UCSD-AML1 (cell line): ENCODE measurements at regions not wholly inside any gene's neighbourhood (a gene's known extent, or its start where the extent isn't known, plus 50 kb on each side); places are given as distances from the start of the nearest gene placed in this dataset.

Experiments
- DNase-seq: peaks from one replicate; lab custom pipeline; 2025; ENCODE audit not compliant: unreplicated experiment; lab: John Stamatoyannopoulos, UW

DNA sequence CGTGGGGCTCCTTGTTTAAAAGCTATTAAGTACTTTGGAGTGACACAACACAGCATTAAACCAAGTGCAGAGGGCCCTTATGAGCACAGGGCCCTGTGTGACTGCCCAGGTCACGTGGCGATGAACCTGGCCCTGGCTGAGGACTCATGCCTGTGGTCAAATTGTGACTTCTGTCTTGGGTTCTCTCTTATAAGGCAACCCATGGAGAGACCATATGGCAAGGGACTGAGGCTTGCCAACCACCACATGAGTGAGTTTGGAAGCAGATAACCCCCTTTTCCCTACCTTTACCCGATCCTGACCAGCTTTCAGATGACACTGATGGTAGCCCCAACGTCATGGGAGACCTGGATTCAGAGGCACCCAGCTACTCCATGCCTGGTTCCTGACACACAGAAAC lies 140.5 kb downstream of the ZBTB18 start:
- no peak for DNase-seq

DNA sequence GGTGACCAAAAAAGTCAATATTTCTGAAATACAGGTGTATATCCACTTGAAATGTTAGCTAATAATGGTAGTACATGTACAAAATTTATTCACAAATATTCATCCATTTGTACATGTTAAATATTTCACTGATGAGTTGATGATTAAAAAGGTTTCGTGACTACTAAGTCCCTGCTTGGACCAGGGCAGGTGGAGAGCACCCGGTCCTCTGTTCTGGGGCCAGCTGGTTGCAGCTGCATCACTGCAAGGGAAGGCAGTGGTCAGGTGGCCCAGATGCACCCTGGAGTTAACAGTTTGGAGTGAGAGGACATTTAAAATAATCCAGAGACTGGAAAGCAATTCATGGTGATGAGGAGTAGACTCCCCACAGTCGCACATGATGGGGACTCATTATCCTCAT lies 141.2 kb downstream of the ZBTB18 start:
- no peak for DNase-seq

DNA sequence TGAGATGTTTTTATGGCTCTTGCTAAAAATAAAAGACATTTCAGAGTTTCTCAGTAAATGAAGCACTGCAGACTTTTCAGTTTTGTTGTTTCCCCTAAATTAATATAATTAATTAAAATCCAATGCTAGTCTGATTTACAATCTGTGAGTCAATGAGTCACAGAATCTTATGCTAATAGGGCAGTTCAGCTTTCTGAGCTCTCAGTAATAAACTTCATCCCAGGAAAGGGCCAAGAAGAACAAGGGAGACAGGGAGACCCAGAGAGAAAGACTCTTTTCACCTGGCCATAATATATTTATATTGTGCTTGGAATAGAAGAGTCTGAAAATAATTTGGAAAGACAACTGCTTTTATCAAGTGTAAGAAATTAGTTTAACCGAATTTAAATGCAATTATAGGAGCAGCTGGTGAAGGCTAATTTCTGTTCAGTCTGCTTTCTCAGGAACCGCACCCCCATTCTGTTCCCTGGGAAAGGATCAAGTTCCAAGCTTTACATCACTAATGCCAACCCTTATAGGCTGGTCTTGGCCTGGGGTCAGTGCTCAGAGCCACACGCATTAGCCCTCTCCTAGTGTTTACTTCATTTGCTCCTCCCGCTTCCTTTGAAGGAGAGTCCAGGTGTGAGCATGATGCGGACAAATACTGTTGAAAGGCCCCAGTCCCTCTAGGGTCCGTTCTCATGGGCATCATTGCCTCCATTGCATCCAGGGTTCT lies 145.6 kb downstream of the ZBTB18 start:
- no peak for DNase-seq

DNA sequence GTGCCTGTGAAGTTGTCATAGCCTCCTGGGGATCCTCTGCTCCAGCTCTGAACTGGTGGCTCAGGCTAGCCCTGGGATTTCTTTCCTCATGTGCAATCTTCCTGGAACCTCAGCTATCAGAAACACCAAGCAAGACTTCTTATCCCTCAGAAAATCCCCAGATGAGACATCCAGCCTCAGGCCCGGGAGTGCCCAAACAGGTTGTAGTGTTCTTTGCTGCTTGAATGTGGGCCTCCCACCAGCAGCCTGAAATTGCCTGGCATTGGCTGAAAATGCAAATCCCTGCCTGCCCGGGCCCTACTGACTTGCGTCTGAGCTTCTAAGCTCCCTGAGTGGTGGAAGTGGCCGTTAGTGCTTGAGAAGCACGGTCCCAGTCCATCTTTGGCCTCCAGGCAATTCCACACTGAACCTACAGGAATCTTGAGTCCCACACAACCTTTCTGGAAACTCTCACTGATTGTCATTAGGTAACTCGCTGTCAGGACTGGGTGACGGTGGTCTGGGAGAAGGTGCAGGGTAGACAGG lies 146.8 kb downstream of the ZBTB18 start:
- no peak for DNase-seq

DNA sequence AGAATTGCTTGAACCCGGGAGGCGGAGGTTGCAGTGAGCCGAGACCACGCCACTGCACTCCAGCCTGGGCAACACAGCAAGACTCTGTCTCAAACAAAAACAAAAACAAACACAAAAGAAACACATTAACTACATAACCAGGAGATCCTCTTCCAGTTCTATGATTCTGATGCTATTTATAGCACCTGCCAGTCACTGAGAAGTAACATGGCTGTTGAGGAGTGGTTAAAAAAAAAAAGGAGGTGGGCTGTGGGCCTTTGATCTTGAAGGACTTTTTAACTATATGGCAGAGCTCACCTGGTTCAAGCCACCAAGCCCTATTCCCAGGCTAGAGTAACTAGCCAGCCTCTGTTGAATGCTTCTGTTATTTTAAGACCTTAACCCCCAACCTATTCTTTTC lies 148.8 kb downstream of the ZBTB18 start:
- no peak for DNase-seq

DNA sequence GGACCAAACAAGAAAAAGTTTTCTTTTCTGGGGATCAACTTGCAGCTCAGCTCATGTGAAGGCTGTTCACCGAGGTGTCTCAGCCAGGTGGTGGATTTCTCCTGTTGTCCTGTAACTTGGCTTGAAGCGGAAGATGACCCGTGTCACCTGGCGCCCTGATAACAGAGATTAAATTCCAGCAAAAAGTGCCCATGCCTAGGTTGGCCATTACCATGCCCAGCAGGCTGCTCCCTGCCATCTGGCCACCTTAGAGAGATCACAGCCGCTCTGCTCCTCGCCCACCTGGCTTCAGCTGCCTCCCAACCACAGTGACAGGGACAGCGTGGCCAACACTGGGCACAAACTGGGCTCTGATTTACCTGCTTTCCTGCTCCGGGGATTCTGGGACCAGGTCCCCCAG lies 149.5 kb downstream of the ZBTB18 start:
- no peak for DNase-seq

DNA sequence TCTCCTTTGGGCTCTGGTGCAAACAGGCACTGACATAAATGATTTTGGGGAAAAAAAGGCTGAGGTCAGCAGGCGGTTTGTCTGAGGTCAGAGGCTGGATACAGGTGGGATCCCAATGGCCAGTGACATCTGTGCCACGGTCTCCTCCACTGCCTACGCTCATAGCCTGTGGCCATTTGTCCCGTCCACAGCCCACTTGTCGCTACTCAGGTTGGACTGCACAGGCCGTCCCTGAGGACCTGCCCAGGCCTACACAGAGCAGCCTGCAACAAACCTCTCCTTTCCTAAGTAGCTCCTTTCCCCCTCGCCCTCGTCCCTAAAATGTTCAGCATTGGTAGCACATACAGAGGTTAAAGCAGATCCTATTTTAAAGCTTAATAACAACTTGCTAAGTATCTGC lies 150.7 kb downstream of the ZBTB18 start:
- no peak for DNase-seq

DNA sequence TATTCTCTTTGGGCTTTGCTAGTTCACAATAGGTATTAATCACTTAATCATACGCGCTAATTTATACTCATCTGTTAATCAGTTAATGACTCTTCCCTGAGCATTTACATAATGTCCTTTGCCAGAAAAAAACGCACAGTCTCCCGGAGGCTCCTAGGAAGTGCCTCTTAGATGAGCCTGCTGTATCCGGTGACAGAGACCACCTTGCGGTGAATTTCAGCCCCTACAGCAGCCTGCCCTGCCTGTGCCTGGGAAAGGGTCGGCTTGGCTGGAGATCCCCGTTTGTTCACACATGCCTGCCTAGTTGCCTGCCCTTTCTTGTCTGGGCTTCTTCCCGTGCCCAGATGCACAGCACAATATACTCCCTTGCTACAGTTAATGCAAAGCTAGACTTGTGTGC lies 152.9 kb downstream of the ZBTB18 start:
- no peak for DNase-seq

DNA sequence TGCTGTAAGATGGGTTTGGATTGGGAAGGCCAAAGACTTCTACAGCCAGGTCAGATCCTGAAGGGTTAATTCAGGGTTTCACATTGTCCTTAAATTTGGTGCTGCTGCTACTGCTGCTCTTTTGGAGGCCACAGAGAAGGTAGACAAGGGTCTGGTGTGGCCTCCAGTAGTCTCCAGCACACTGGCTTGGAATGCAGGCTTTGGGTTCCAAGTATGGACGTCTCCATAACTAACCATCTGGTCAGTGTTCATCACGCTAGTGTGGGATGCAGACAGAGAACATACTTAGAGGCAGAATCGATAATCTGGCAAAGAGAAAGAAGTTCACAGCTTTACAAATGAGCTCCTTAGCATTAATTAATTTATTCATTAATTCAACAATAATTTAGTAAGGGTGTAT lies 154.1 kb downstream of the ZBTB18 start:
- no peak for DNase-seq

DNA sequence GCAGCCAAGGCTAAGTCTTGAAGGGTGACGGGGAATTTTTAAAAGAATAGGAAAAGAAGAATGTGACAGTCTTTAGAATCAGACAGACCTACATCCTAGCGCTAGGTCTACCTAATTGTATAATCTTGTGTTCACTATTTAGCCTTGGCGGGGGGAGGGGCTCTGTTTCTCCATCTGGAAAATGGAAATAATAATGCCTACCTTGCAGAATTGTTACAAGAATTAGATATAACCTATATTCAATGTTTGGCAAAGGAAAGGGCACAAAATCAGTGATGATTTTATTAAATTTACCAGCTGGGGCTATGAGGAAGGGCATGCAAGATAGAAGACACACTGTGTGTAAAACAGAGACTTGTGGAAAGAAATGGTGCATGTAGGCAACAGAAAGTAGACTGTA lies 154.8 kb downstream of the ZBTB18 start:
- no peak for DNase-seq

DNA sequence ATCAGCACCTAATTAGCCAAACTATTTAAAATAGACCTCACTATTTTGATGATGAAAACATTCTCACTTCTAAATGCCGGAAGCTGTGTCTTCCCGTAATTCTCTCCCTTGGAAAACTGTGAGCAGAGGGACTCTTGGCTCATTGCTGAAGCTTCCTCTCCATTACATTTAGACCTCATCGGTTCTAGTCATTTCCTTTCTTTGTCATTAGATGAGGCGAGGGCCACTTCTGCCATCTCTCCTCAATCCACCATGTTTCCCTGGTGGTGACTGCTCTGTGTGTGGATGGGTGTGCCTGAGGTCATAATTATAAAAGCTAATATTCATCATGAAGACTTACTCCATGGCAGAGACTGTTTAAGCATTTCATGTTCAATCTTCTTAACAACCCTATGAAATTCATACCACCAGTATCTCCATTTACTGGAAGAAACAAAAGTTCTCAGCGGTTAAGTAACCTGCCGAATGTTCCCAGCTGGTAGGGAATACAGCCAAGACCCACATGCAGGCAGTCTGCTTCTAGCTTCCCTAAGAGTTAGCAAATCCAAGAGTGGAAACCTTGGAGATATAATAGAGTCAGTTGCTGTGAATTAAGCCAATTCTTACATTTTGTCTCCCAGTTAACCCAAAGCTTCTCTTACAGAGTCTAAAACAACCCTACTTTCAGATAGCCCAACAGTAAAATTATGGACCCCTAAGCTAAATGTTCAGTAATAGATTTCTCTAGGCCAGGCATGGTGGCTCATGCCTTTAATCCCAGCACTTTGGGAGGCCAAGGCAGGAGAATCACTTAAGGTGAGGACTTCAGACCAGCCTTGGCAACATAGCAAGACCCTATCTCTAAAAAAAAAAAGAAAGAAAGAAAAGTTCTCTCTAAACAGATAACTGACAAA lies 156.2 kb downstream of the ZBTB18 start:
- no peak for DNase-seq

DNA sequence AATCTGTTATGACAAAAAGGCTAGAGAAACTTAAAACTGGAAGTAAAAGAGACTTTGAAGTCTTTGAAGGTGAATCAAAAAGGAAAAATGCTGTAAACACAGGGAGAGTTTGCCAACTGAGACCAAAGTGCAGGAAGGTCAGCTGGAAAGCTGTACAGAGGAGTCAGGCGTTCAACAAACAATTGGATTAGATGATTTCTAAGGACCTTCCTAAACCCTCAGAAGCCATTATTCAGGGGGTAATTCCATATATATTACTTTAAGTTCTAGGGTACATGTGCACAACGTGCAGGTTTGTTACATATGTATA lies 156.8 kb downstream of the ZBTB18 start:
- DNase-seq, result no peak

DNA sequence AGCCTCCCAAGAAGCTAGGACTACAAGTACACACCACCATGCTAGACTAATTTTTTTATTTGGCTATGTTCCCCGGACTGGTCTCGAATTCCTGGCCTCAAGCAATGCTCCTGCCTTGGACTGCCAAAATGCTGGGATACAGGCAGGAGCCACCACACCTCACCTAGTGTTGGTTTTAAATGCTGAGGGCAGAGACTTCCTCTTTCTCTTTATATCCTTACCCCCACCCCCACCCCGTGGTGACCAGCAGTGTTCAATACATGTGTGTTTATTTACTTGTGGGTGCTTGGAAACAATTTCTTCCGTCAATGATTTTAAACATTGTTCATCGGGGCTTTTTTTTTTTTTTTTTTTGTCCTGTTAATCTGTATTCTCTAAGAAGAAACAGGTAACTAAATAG lies 158.9 kb downstream of the ZBTB18 start:
- no peak for DNase-seq

DNA sequence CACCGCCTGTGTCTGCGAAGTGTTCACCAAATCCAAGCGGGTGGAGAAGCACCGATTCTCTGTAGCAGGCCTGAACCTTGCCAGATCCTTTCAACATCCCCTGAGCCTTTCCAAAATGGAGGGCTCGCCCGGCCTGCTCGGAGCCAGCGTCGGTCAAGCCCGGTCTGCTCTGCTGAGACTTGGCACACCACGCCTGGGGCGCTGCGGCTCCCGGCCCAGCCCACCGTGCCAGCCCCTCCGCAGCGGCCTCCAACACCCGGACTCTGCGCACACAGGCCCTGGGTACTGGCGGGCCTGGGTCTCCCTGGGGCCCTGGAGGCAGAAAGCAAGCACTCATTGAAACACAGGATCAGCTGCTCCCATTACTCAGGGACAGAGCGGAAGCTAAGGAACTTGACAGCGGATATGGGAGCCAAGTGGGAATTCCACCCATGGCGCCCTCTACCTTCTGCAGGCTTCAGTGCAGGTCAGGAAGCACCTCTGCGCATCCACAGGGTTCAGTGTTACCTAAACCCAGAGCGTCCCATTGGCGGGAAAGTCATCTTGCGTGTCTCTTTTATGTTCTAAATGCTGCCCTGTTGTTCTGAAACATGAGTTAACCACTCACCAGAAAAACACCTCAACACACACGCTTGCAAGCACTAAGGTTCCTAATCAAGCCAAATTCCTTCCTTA lies 159.9 kb downstream of the ZBTB18 start:
- no peak for DNase-seq

DNA sequence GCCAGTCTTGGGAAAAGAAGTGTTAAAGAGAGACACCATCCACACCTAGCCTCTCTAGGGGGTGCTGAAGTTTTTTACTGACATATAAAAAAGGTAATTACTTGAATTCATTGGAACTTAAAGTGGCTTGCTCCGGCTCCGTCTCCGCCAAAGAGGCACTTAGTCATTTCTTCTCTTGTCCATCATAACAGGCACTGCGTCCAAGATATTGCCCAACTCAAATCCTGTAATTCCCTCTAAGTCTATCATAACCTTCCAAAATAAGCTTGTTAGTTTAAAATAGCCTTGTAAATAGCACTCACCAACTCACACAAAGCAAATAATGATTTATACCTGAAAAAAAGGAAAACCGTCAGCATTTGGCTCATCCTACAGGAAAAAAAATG lies 160.5 kb downstream of the ZBTB18 start:
- no peak for DNase-seq

DNA sequence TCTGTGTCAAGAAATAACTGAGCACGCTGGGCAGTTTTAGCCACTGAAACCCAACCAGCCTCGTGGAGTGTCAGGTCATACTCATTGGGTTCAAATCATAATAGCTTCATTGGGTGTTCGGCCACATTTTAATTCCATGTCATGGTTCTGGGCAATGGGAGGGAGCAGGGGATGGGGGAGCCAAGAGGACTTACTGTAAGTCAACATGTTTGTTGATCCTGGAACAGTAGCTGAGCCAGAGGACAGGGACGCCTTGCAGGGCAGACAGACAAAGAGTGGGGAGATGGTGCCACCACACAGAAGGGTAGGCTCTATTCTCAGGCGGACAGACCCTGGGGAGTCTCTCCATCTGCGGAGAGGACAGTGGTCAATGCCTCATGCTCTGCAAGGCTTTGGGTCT lies 161.1 kb downstream of the ZBTB18 start:
- DNase-seq, result no peak

DNA sequence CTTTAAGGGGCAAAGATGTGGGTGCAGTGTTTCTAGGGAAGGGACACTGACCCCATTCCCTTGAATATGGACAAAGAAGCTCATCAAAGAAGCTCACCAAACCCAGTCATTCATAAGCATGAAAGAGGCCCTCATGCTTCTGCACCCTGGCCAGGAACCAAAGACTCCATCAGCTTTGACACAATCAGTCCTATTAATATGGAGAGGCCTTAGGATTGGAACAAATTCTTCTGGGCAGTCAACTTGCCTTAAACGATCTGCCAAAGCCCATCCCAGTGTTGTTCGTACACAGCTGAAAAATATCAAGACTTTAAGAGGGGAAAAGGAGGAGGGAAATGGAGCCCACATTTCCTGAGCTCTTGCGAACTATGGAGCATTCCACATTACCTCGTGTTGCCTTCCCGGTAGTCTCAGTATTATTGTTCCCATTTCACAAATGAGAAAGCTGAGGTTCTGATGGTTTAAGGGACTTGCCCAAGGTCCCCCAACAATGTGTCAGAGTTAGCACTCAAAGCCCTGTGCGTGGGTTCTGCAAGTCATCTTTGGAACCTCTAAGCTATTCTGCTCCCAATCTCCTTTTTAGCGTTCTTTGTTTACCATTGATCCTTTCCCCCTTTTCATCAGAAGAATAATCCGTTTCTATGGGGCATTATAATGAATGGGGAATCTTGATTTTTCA lies 161.9 kb downstream of the ZBTB18 start:
- DNase-seq, result no peak

DNA sequence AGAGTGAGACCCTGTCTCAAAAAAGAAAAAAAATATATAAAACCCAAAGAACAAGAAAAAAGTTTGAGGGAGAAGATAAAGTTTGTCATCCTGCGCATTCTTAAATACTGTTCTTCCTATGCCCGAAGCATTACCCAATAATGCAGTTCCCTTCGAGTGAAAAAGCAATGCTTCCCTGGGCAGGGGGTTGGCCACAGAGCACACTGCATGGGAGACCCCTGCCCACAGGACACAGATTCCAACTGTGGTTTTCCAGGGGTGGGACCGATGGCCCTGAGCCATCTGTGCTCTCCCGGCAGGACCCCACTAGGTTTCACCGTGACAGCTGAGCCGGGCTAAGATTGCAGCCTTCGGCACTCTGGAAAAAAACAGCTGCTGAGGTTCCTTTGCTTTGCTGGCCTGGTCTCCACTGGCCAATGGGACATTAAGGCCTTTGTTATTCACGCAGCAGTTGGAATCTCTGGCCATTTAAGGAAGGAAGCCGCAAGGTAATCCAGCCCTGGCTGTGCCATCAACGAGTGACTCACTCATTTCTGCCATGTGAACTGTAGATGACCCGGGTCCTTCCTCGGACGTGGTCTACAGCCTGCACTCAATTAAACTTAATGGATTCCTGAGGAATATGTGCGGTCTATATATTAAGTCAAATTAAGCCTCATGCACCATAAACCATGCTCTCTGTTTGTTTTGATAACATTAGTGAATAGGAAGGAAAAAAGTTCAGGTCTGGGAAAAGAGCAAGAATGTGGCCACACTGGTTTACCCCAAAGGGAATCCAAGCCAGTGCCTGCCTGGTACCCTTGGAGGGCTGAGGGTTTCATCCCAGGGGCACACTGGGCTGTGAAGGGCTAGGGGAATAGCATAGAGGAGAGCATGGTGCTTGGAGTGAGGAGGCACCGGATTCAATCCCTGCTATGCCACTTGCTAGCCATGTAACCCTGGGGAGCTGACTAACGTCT lies 163.2 kb downstream of the ZBTB18 start:
- no peak for DNase-seq

DNA sequence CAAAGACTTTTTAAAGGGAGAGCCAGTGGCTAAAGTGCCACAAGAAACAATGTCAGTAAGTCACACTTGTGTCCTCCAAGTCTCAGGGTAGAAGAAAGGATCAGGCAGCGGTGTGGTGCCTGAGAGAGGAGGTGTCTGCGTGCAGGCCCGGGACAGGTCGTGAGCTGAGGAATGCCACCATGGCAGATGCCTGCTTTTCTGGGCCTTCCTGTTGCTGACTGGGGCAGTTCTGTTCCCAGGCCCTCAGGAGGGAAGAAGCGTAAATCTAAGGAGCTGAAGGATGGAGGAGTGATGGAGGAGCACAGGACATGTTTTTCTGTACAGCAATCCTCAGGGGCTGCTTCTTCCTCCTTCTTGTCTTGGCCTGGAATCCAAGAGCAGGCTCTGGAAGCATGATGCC lies 165.8 kb downstream of the ZBTB18 start:
- DNase-seq, result no peak

DNA sequence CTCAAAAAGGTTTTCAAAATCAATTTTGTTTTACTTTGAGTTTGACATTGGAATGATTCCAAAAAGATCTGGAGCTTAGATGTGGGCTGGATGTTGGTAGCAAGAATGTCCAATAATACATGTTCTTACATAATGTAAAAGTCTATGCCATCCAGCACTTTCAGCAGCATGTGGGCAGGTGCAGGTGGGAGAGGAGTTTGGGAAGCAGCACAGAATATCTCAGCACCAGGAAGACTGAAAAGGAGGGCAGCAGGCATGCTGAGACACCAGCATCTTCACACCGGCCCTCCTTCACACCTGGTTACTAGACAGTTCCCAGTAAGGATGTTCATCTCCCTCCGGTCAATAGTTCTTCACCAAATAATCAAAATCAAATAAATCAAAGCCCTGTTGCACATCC lies 166.6 kb downstream of the ZBTB18 start:
- DNase-seq, result no peak
